A673 (cell line): ENCODE measurements at regions not wholly inside any gene's neighbourhood (a gene's known extent, or its start where the extent isn't known, plus 50 kb on each side); places are given as distances from the start of the nearest gene placed in this dataset.

Experiments
- CTCF ChIP-seq: fragments of 300-800, 200-600 bp; sonication (generic); conservative IDR thresholded peaks from 2 replicates; pipeline ENCODE4 v1.5.1; 2017; ENCODE audit warnings: low read depth, mild to moderate bottlenecking, antibody characterized with exemption, low read length, moderate library complexity, mixed read lengths
- EZH2 ChIP-seq: fragments of 200-600 bp; sonication (generic); IDR thresholded peaks from 2 replicates; pipeline ENCODE4 v1.6.1; 2017; ENCODE audit warnings: borderline replicate concordance, low read depth, mild to moderate bottlenecking, mixed read lengths, antibody characterized with exemption, low read length; ENCODE audit not compliant: poor library complexity, severe bottlenecking

- no peak for TF ChIP-seq CTCF
- no peak for TF ChIP-seq EZH2
These were observed 152.0 kb downstream of the GPBP1 start for GRCh38 chr5:57325678-57326397.
